H1 (cell line): ENCODE measurements at regions not wholly inside any gene's neighbourhood (a gene's known extent, or its start where the extent isn't known, plus 50 kb on each side); places are given as distances from the start of the nearest gene placed in this dataset.
A peak's percentile ranks its signal among the peaks of the same experiment; 100 is the strongest.

Experiments
- CHD1 ChIP-seq: IDR thresholded peaks from 2 replicates; pipeline ENCODE4 v1.6.1; 2012; ENCODE audit warnings: low read depth, low read length, improper control_type of control experiment
- CTCF ChIP-seq, 3 experiments: IDR thresholded peaks; 1 replicate in 2 of 3; 2 replicates in 1 of 3; pipeline versions ENCODE4 v1.5.1 to v1.6.1; 2011; ENCODE audit warnings: low read length in 3 of 3, mild to moderate bottlenecking in 3 of 3, inconsistent platforms in 2 of 3, low read depth in 1 of 3, moderate library complexity in 1 of 3; ENCODE audit not compliant: insufficient read depth in 1 of 3; ENCODE audit errors: control extremely low read depth in 1 of 3
- MAFK ChIP-seq: IDR thresholded peaks from 2 replicates; pipeline ENCODE4 v1.6.1; 2012; ENCODE audit warnings: low read depth, mild to moderate bottlenecking, improper control_type of control experiment, low read length
- PHF8 ChIP-seq: fragments of 200-600 bp; sonication (generic); conservative IDR thresholded peaks from 2 replicates; pipeline ENCODE4 v1.7.1; 2012; ENCODE audit warnings: low read depth, mild to moderate bottlenecking, inconsistent platforms, low read length, moderate library complexity
- POLR2AphosphoS5 ChIP-seq: IDR thresholded peaks from 2 replicates; pipeline ENCODE4 v1.6.1; 2011; ENCODE audit warnings: low read depth, low read length
- RAD21 ChIP-seq, 2 experiments: IDR thresholded peaks in 1 of 2; conservative IDR thresholded peaks in 1 of 2; 2 replicates each; pipeline ENCODE4 v1.6.1; 2011; ENCODE audit warnings: low read depth in 2 of 2, low read length in 2 of 2, improper control_type of control experiment in 1 of 2, inconsistent platforms in 1 of 2, mild to moderate bottlenecking in 1 of 2, moderate library complexity in 1 of 2
- SIX5 ChIP-seq: IDR thresholded peaks from 2 replicates; pipeline ENCODE4 v1.6.1; 2011; ENCODE audit warnings: mild to moderate bottlenecking, low read depth, low read length
- ZNF274 ChIP-seq: IDR thresholded peaks from 2 replicates; pipeline ENCODE4 v1.7.0; 2012; ENCODE audit warnings: low read length, borderline replicate concordance; ENCODE audit errors: extremely low read depth

GRCh38 chrY:19075471-19076253 lies 302.1 kb upstream of the HSFY2 start:
- TF ChIP-seq POLR2AphosphoS5 = peak; percentile 41; the same call in 1 of the 2 replicates
- 0 out of 4 replicates have a peak, but pooled peaks have one; percentile 6 to 7 for TF ChIP-seq RAD21 (IDR thresholded peaks at IDR 0.05 in 1 of 2, conservative IDR thresholded peaks at IDR 0.05 in 1 of 2; ENCODE audit: low read depth in 2 of 2, low read length in 2 of 2)
- no peak for TF ChIP-seq CHD1
- TF ChIP-seq PHF8 = no peak; the same call in 1 of the 2 replicates
- TF ChIP-seq CTCF (IDR thresholded peaks at IDR 0.05; ENCODE audit: control extremely low read depth in 1 of 3, insufficient read depth in 1 of 3, low read depth in 1 of 3, low read length in 3 of 3) = no peak
- TF ChIP-seq SIX5 = no peak
- no peak for TF ChIP-seq ZNF274
- no peak for TF ChIP-seq MAFK
